ENCODE measurements at regions not wholly inside any gene's neighbourhood (a gene's known extent, or its start where the extent isn't known, plus 50 kb on each side); places are given as distances from the start of the nearest gene placed in this dataset.

- DNase-seq (ENCODE audit: low spot score in 2 of 2): peak in 1 of 2 donors; percentile 88
- intact Hi-C loops (cut with DNase I): loop anchor here (5.0 kb wide), 1 partner anchor 45 kb away; no protein-coding TSS in a partner anchor
- Histone ChIP-seq H3K4me1 (peaks cover 3 to 27% of the 10 kb centered on the region in 2 donors), H3K27ac (peak overlapping the region; percentile 68 to 82), H3K9me3 (no peaks in the 10 kb centered on the region), H3K36me3 (no peaks in the 10 kb centered on the region), H3K27me3 (no peaks in the 10 kb centered on the region), H3K4me3 (no peak overlapping the region)
- no peak for TF ChIP-seq CTCF (IDR thresholded peaks at IDR 0.05)
These were observed 414.2 kb downstream of the PDCD6IP start for GRCh38 chr3:34212656-34213055.

GRCh38 chr3:34213478-34213877 lies 415.0 kb downstream of the PDCD6IP start:
- peaks cover 3 to 26% of the 10 kb centered on the region in 2 donors for H3K4me1 ChIP-seq
- no peak for DNase-seq (ENCODE audit: low spot score in 2 of 2)
- TF ChIP-seq CTCF (IDR thresholded peaks at IDR 0.05): no peak
- peak overlapping the region; percentile 68 to 82 for H3K27ac ChIP-seq
- H3K27me3 ChIP-seq: no peaks in the 10 kb centered on the region
- intact Hi-C loops (cut with DNase I): loop anchor here (5.0 kb wide), 1 partner anchor 44 kb away; no protein-coding TSS in a partner anchor
- H3K4me3 ChIP-seq: no peak overlapping the region
- H3K9me3 ChIP-seq: no peaks in the 10 kb centered on the region
- H3K36me3 ChIP-seq: no peaks in the 10 kb centered on the region

GRCh38 chr3:34216711-34217335 lies 418.4 kb downstream of the PDCD6IP start:
- no peaks in the 10 kb centered on the region for H3K9me3 ChIP-seq
- no peak overlapping the region for H3K27ac ChIP-seq
- H3K4me3 ChIP-seq: no peak overlapping the region
- H3K36me3 ChIP-seq: no peaks in the 10 kb centered on the region
- intact Hi-C loops (cut with DNase I): no loop called here
- DNase-seq (ENCODE audit: low spot score in 2 of 2): no peak
- H3K27me3 ChIP-seq: no peaks in the 10 kb centered on the region
- H3K4me1 ChIP-seq: peaks cover 3 to 15% of the 10 kb centered on the region in 2 donors
- TF ChIP-seq CTCF (IDR thresholded peaks at IDR 0.05): no peak

- H3K4me1 ChIP-seq: no peaks in the 10 kb centered on the region
- H3K4me3 ChIP-seq: no peak overlapping the region
- H3K27ac ChIP-seq: peak overlapping the region; percentile 17 to 39
- no peak for TF ChIP-seq CTCF (IDR thresholded peaks at IDR 0.05)
- DNase-seq (ENCODE audit: low spot score in 2 of 2): no peak
- H3K36me3 ChIP-seq: no peaks in the 10 kb centered on the region
- no peaks in the 10 kb centered on the region for H3K9me3 ChIP-seq
- intact Hi-C loops (cut with DNase I): no loop called here
- H3K27me3 ChIP-seq: no peaks in the 10 kb centered on the region
These were observed 420.4 kb downstream of the PDCD6IP start for GRCh38 chr3:34218706-34219385.

- Histone ChIP-seq H3K9me3 (no peaks in the 10 kb centered on the region), H3K4me1 (no peaks in the 10 kb centered on the region), H3K27ac (peak overlapping the region; percentile 17 to 39), H3K36me3 (no peaks in the 10 kb centered on the region), H3K4me3 (no peak overlapping the region), H3K27me3 (no peaks in the 10 kb centered on the region)
- intact Hi-C loops (cut with DNase I): no loop called here
- TF ChIP-seq CTCF (IDR thresholded peaks at IDR 0.05): no peak
- no peak for DNase-seq (ENCODE audit: low spot score in 2 of 2)
These were observed 421.1 kb downstream of the PDCD6IP start for GRCh38 chr3:34219556-34219955.

All from ascending aorta (tissue), 2 donors.